ENCODE measurements at regions not wholly inside any gene's neighbourhood (a gene's known extent, or its start where the extent isn't known, plus 50 kb on each side); places are given as distances from the start of the nearest gene placed in this dataset.

- POLR2A ChIA-PET, result no interaction called here
- no peak for DNase-seq (ENCODE audit: extremely low spot score)
- CTCF ChIA-PET, result interaction anchor here (0.9 to 2.8 kb wide), 2 partner anchors 11 to 13 kb away, joined by 3 to 13 read pairs; no protein-coding TSS in a partner anchor
- no peak for TF ChIP-seq CTCF (IDR thresholded peaks at IDR 0.05; ENCODE audit: control extremely low read depth, extremely low read depth, low read depth, missing control alignments)
These were observed 121.5 kb upstream of the SATB1 start for GRCh38 chr3:18546632-18547031.

GRCh38 chr3:18544146-18544545, 119.0 kb upstream of the SATB1 start:
- ChIA-PET CTCF (no interaction called here), POLR2A (no interaction called here)
- no peak for DNase-seq (ENCODE audit: extremely low spot score)
- no peak for TF ChIP-seq CTCF (IDR thresholded peaks at IDR 0.05; ENCODE audit: control extremely low read depth, extremely low read depth, low read depth, missing control alignments)

GRCh38 chr3:18538463-18539230, 113.5 kb upstream of the SATB1 start:
- ChIA-PET POLR2A (no interaction called here), CTCF (no interaction called here)
- no peak for TF ChIP-seq CTCF (IDR thresholded peaks at IDR 0.05; ENCODE audit: control extremely low read depth, extremely low read depth, low read depth, missing control alignments)
- no peak for DNase-seq (ENCODE audit: extremely low spot score)

GRCh38 chr3:18533039-18533438, 107.9 kb upstream of the SATB1 start:
- TF ChIP-seq CTCF (IDR thresholded peaks at IDR 0.05; ENCODE audit: control extremely low read depth, extremely low read depth, low read depth, missing control alignments), result no peak
- ChIA-PET POLR2A (no interaction called here), CTCF (no interaction called here)
- no peak for DNase-seq (ENCODE audit: extremely low spot score)

- no peak for DNase-seq (ENCODE audit: extremely low spot score)
- TF ChIP-seq CTCF (IDR thresholded peaks at IDR 0.05; ENCODE audit: control extremely low read depth, extremely low read depth, low read depth, missing control alignments), result no peak
- POLR2A ChIA-PET, result no interaction called here
- CTCF ChIA-PET, result no interaction called here
These were observed 106.5 kb upstream of the SATB1 start for GRCh38 chr3:18531662-18532061.

- DNase-seq (ENCODE audit: extremely low spot score), result no peak
- TF ChIP-seq CTCF (IDR thresholded peaks at IDR 0.05; ENCODE audit: control extremely low read depth, extremely low read depth, low read depth, missing control alignments), result no peak
- ChIA-PET POLR2A (no interaction called here), CTCF (interaction anchor here (1.0 kb wide), 2 partner anchors 17 to 30 kb away, joined by 3 read pairs; no protein-coding TSS in a partner anchor)
These were observed 104.5 kb upstream of the SATB1 start for GRCh38 chr3:18529631-18530030.

All from GM10248 (cell line).